Left lung (tissue), 4 donors: ENCODE measurements at regions not wholly inside any gene's neighbourhood (a gene's known extent, or its start where the extent isn't known, plus 50 kb on each side); places are given as distances from the start of the nearest gene placed in this dataset.

ENCODE experiments used
- ATAC-seq: fragments of 200-7000 bp; cut with Tn5 transposase; one replicate; pipeline ENCODE4 v1.9.1; 2020; ENCODE audit warnings: moderate library complexity
- DNase-seq, 4 donors: peaks; one replicate each; pipeline ENCODE4 v3.0.0-alpha.2; 2013 to 2020
- H3K27ac ChIP-seq, 2 donors: fragments of 200-600 bp; sonication (generic) in 1 of 2; one replicate each; pipeline versions ENCODE4 v1.5.0 to v1.8.0; 2020 to 2021
- H3K27me3 ChIP-seq, 2 donors: fragments of 200-600 bp; sonication (generic) in 1 of 2; one replicate each; pipeline versions ENCODE4 v1.5.0 to v1.8.0; 2020 to 2021
- H3K36me3 ChIP-seq, 2 donors: fragments of 200-600 bp; sonication (generic) in 1 of 2; one replicate each; pipeline versions ENCODE4 v1.5.0 to v1.8.0; 2020 to 2021
- H3K4me1 ChIP-seq, 2 donors: fragments of 200-600 bp; one replicate each; pipeline ENCODE4 v1.8.0; 2021
- H3K4me3 ChIP-seq, 2 donors: fragments of 200-600 bp; sonication (generic) in 1 of 2; one replicate each; pipeline versions ENCODE4 v1.5.0 to v1.8.0; 2020 to 2021; ENCODE audit warnings: mild to moderate bottlenecking in 1 of 2
- H3K9me3 ChIP-seq, 2 donors: fragments of 200-600 bp; sonication (generic) in 1 of 2; one replicate each; pipeline versions ENCODE4 v1.5.0 to v1.8.0; 2020 to 2021
- intact Hi-C, 2 donors: fragments of 100-400 bp; cut with DNase I; formaldehyde crosslinking; loops; one replicate each; pipeline versions ENCODE4 v1.11.2 to v1.14.2; 2022
- TF ChIP-seq, protein P1 (sequence below), 2 donors: fragments of 200-600 bp; sonication (generic) in 1 of 2; IDR thresholded peaks; one replicate each; pipeline versions ENCODE4 v1.5.0 to v1.8.0; 2021; ENCODE audit warnings: antibody characterized with exemption in 2 of 2
- donor health status: DM: no; HTN: yes; CAD: no.
- donor health status: DM: no; HTN: no; CAD: no.

DNA sequence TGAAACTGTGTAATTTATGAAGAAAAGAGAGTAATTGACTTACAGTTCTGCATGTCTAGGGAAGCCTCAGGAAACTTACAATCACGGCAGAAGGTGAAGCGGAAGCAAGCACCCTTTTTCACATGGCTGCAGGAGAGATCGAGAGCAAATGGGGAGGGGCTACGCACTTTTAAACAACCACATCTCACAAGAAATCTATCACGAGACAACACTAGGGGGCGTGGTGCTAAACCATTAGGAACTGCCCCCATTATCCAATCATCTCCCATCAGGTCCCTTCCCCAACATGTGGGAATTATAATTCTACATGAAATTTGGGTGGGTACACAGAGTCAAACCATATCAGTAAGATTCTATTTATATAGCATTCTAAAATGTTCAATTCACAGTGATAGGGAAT, 114.8 kb upstream of the TRPC4 start:
- no peak overlapping the region for H3K27ac ChIP-seq
- no peaks in the 10 kb centered on the region for H3K36me3 ChIP-seq
- no peaks in the 10 kb centered on the region for H3K9me3 ChIP-seq
- ATAC-seq, result no peak
- no peak for DNase-seq
- H3K27me3 ChIP-seq, result no peaks in the 10 kb centered on the region
- no peak overlapping the region for H3K4me3 ChIP-seq
- intact Hi-C loops, result no loop called here
- TF ChIP-seq, protein P1, sequence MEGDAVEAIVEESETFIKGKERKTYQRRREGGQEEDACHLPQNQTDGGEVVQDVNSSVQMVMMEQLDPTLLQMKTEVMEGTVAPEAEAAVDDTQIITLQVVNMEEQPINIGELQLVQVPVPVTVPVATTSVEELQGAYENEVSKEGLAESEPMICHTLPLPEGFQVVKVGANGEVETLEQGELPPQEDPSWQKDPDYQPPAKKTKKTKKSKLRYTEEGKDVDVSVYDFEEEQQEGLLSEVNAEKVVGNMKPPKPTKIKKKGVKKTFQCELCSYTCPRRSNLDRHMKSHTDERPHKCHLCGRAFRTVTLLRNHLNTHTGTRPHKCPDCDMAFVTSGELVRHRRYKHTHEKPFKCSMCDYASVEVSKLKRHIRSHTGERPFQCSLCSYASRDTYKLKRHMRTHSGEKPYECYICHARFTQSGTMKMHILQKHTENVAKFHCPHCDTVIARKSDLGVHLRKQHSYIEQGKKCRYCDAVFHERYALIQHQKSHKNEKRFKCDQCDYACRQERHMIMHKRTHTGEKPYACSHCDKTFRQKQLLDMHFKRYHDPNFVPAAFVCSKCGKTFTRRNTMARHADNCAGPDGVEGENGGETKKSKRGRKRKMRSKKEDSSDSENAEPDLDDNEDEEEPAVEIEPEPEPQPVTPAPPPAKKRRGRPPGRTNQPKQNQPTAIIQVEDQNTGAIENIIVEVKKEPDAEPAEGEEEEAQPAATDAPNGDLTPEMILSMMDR (IDR thresholded peaks at IDR 0.05), result no peak
- H3K4me1 ChIP-seq, result no peaks in the 10 kb centered on the region

DNA sequence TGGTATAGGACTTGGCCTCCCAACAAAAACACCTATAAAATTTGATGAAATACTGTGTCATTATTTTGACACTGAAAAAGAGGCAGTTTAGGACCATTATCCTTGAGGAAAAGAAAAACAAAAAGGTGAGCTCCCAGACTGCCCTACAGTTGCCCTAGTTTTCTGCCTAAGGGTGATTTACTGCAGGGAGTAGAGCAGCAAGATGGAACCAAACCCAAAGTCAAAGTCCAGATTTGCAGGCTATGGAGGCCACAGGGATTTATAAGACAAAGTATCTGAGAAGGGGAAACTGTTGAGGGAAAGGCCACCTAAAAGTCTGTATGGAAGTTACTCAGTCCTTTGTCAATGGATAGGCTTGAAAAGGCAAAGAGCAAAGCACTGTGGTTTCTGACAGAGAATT, 112.4 kb upstream of the TRPC4 start:
- TF ChIP-seq, protein P1 (IDR thresholded peaks at IDR 0.05), result no peak
- Histone ChIP-seq H3K4me3 (no peak overlapping the region), H3K4me1 (no peaks in the 10 kb centered on the region), H3K9me3 (no peaks in the 10 kb centered on the region), H3K27me3 (no peaks in the 10 kb centered on the region), H3K27ac (no peak overlapping the region), H3K36me3 (no peaks in the 10 kb centered on the region)
- no peak for DNase-seq
- intact Hi-C loops, result no loop called here
- no peak for ATAC-seq

DNA sequence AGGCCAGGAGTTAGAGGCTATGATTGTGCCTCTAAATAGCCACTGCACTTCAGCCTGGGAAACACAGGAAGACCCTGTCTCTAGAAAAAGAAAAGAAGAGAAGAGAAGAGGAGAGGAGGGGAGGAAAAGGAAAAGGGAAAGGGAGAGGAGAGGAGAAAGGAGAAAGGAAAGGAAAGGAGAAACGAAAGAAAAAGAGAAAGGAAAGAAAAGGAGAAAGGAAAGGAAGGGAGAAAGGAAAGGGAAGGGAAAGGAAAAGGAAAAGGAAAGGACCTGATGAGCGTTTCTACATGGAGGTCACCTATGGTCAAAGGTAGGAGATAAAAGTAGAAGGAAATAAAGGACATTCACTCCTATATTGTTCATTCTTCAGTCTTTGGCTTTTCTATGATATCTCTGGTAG, 109.1 kb upstream of the TRPC4 start:
- ATAC-seq, result no peak
- TF ChIP-seq, protein P1 (IDR thresholded peaks at IDR 0.05), result no peak
- intact Hi-C loops, result no loop called here

DNA sequence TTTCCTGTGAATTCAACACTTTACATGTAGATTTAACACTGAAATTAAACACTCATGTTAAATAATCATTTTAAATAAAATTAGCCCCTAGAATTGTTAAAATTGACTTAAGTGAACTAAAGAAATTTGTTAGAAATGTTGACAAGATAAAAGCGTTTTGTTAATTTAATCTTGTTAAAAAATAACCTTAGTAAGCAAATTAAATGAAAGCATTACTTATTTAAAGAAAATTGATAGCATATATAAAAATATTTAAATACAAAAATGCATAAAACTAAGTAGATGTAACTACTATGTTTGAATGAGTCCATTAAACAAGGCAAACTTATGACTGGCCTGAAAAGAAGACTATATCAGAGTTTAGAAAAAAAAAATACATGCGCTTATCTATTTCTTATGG, 99.0 kb upstream of the TRPC4 start:
- TF ChIP-seq, protein P1 (IDR thresholded peaks at IDR 0.05), result no peak
- H3K27ac ChIP-seq, result no peak overlapping the region
- no peak for ATAC-seq
- intact Hi-C loops, result no loop called here
- no peak overlapping the region for H3K4me3 ChIP-seq
- H3K36me3 ChIP-seq, result no peaks in the 10 kb centered on the region
- DNase-seq, result no peak
- no peaks in the 10 kb centered on the region for H3K27me3 ChIP-seq
- no peaks in the 10 kb centered on the region for H3K4me1 ChIP-seq
- H3K9me3 ChIP-seq, result peaks cover 0 to 6% of the 10 kb centered on the region in 2 donors

More for the DNA sequence above, 109.1 kb upstream of the TRPC4 start:
- no peak overlapping the region for H3K4me3 ChIP-seq
- H3K27ac ChIP-seq, result no peak overlapping the region
- no peaks in the 10 kb centered on the region for H3K36me3 ChIP-seq
- no peak for DNase-seq
- H3K9me3 ChIP-seq, result no peaks in the 10 kb centered on the region
- H3K27me3 ChIP-seq, result no peaks in the 10 kb centered on the region
- no peaks in the 10 kb centered on the region for H3K4me1 ChIP-seq

DNA sequence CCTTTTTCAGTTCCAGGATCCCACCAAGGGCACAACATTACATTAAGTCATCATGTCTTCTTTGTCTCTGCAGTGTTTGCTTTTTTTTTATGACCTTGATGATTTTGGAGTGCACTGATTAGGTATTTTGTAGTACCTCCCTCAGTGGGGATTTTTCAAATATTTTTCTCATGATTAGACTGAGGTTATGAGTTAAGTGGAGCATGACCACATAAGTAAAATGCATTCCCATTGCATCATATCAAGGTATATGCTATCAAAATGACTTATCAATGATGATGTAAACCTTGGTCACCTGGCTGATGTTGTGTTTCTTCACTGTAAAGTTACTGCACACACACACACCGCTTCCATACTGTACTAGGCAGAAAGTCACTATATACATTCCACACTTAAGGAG, 96.7 kb upstream of the TRPC4 start:
- peaks cover 0 to 6% of the 10 kb centered on the region in 2 donors for H3K9me3 ChIP-seq
- H3K4me3 ChIP-seq, result no peak overlapping the region
- intact Hi-C loops, result no loop called here
- H3K4me1 ChIP-seq, result no peaks in the 10 kb centered on the region
- H3K27ac ChIP-seq, result no peak overlapping the region
- DNase-seq, result no peak
- ATAC-seq, result no peak
- TF ChIP-seq, protein P1 (IDR thresholded peaks at IDR 0.05), result no peak
- no peaks in the 10 kb centered on the region for H3K27me3 ChIP-seq
- H3K36me3 ChIP-seq, result no peaks in the 10 kb centered on the region
